ENCODE measurements at regions not wholly inside any gene's neighbourhood (a gene's known extent, or its start where the extent isn't known, plus 50 kb on each side); places are given as distances from the start of the nearest gene placed in this dataset.
"Not testable (repeated sequence)": the region's sequence is repeated elsewhere in the genome, so short reads cannot be mapped to it uniquely, and the experiment has no call there.

GRCh38 chr4:60721685-60722084 is 478.4 kb upstream of the ADGRL3 start:
- H3K4me3 ChIP-seq (ENCODE audit: low read length): no peak overlapping the region
- H3K27ac ChIP-seq (ENCODE audit: low read depth, low read length): no peak overlapping the region
- H3K9ac ChIP-seq (ENCODE audit: low read depth, low read length): no peak overlapping the region
- H3K27me3 ChIP-seq (ENCODE audit: insufficient read depth, low read length): no peaks in the 10 kb centered on the region
- H3K36me3 ChIP-seq (ENCODE audit: insufficient read depth, low read length): no peaks in the 10 kb centered on the region
- no peaks in the 10 kb centered on the region for H3K4me1 ChIP-seq (ENCODE audit: insufficient read depth, low read length)
- no peaks in the 10 kb centered on the region for H3K9me3 ChIP-seq (ENCODE audit: insufficient read depth, low read depth, low read length)
- 87% methylated on average over 1 of the region's 1 CpG for WGBS

GRCh38 chr4:60723796-60724195 is 476.3 kb upstream of the ADGRL3 start:
- no peak overlapping the region for H3K4me3 ChIP-seq (ENCODE audit: low read length)
- no peak overlapping the region for H3K27ac ChIP-seq (ENCODE audit: low read depth, low read length)
- 93% methylated on average over 2 of the region's 3 CpGs for WGBS
- H3K36me3 ChIP-seq (ENCODE audit: insufficient read depth, low read length): no peaks in the 10 kb centered on the region
- H3K4me1 ChIP-seq (ENCODE audit: insufficient read depth, low read length): no peaks in the 10 kb centered on the region
- H3K27me3 ChIP-seq (ENCODE audit: insufficient read depth, low read length): no peaks in the 10 kb centered on the region
- no peak overlapping the region for H3K9ac ChIP-seq (ENCODE audit: low read depth, low read length)
- no peaks in the 10 kb centered on the region for H3K9me3 ChIP-seq (ENCODE audit: insufficient read depth, low read depth, low read length)

- Histone ChIP-seq H3K4me1 (ENCODE audit: insufficient read depth, low read length) (no peaks in the 10 kb centered on the region), H3K4me3 (ENCODE audit: low read length) (no peak overlapping the region), H3K9ac (ENCODE audit: low read depth, low read length) (no peak overlapping the region), H3K27ac (ENCODE audit: low read depth, low read length) (no peak overlapping the region; the same call in 1 of the 2 replicates), H3K9me3 (ENCODE audit: insufficient read depth, low read depth, low read length) (no peaks in the 10 kb centered on the region), H3K27me3 (ENCODE audit: insufficient read depth, low read length) (no peaks in the 10 kb centered on the region), H3K36me3 (ENCODE audit: insufficient read depth, low read length) (no peaks in the 10 kb centered on the region)
- 81% methylated on average over 3 of the region's 3 CpGs for WGBS
Measured at GRCh38 chr4:60724623-60725022, 475.5 kb upstream of the ADGRL3 start.

- no peak overlapping the region for H3K27ac ChIP-seq (ENCODE audit: low read depth, low read length)
- H3K36me3 ChIP-seq (ENCODE audit: insufficient read depth, low read length): no peaks in the 10 kb centered on the region
- no peaks in the 10 kb centered on the region for H3K4me1 ChIP-seq (ENCODE audit: insufficient read depth, low read length)
- no peak overlapping the region for H3K9ac ChIP-seq (ENCODE audit: low read depth, low read length)
- H3K9me3 ChIP-seq (ENCODE audit: insufficient read depth, low read depth, low read length): no peaks in the 10 kb centered on the region
- H3K27me3 ChIP-seq (ENCODE audit: insufficient read depth, low read length): no peaks in the 10 kb centered on the region
- H3K4me3 ChIP-seq (ENCODE audit: low read length): no peak overlapping the region
Measured at GRCh38 chr4:60726779-60727178, 473.3 kb upstream of the ADGRL3 start.

GRCh38 chr4:60729194-60729593 is 470.9 kb upstream of the ADGRL3 start:
- Histone ChIP-seq H3K9me3 (ENCODE audit: insufficient read depth, low read depth, low read length) (no peaks in the 10 kb centered on the region), H3K4me3 (ENCODE audit: low read length) (no peak overlapping the region), H3K27me3 (ENCODE audit: insufficient read depth, low read length) (no peaks in the 10 kb centered on the region), H3K9ac (ENCODE audit: low read depth, low read length) (no peak overlapping the region), H3K4me1 (ENCODE audit: insufficient read depth, low read length) (no peaks in the 10 kb centered on the region), H3K27ac (ENCODE audit: low read depth, low read length) (no peak overlapping the region), H3K36me3 (ENCODE audit: insufficient read depth, low read length) (no peaks in the 10 kb centered on the region)

GRCh38 chr4:60729764-60730163 is 470.4 kb upstream of the ADGRL3 start:
- H3K27ac ChIP-seq (ENCODE audit: low read depth, low read length); H3K9me3 ChIP-seq (ENCODE audit: insufficient read depth, low read depth, low read length); H3K4me1 ChIP-seq (ENCODE audit: insufficient read depth, low read length); H3K27me3 ChIP-seq (ENCODE audit: insufficient read depth, low read length); H3K4me3 ChIP-seq (ENCODE audit: low read length); H3K36me3 ChIP-seq (ENCODE audit: insufficient read depth, low read length); H3K9ac ChIP-seq (ENCODE audit: low read depth, low read length): not testable (repeated sequence)
- WGBS: 0% methylated on average over 1 of the region's 3 CpGs

GRCh38 chr4:60737858-60738257 is 462.3 kb upstream of the ADGRL3 start:
- H3K9me3 ChIP-seq (ENCODE audit: insufficient read depth, low read depth, low read length): no peaks in the 10 kb centered on the region
- H3K27ac ChIP-seq (ENCODE audit: low read depth, low read length): no peak overlapping the region
- no peaks in the 10 kb centered on the region for H3K27me3 ChIP-seq (ENCODE audit: insufficient read depth, low read length)
- H3K36me3 ChIP-seq (ENCODE audit: insufficient read depth, low read length): no peaks in the 10 kb centered on the region
- no peak overlapping the region for H3K9ac ChIP-seq (ENCODE audit: low read depth, low read length)
- no peak overlapping the region for H3K4me3 ChIP-seq (ENCODE audit: low read length)
- WGBS: no CpG with 5 or more reads among the region's 2 CpGs
- no peaks in the 10 kb centered on the region for H3K4me1 ChIP-seq (ENCODE audit: insufficient read depth, low read length)

GRCh38 chr4:60743654-60744053 is 456.5 kb upstream of the ADGRL3 start:
- Histone ChIP-seq H3K9ac (ENCODE audit: low read depth, low read length) (no peak overlapping the region), H3K27ac (ENCODE audit: low read depth, low read length) (no peak overlapping the region), H3K4me1 (ENCODE audit: insufficient read depth, low read length) (no peaks in the 10 kb centered on the region; the same call in 1 of the 2 replicates), H3K9me3 (ENCODE audit: insufficient read depth, low read depth, low read length) (no peaks in the 10 kb centered on the region), H3K4me3 (ENCODE audit: low read length) (no peak overlapping the region), H3K27me3 (ENCODE audit: insufficient read depth, low read length) (no peaks in the 10 kb centered on the region), H3K36me3 (ENCODE audit: insufficient read depth, low read length) (no peaks in the 10 kb centered on the region)
- WGBS: no CpG with 5 or more reads among the region's 1 CpG

- no peaks in the 10 kb centered on the region; the same call in 1 of the 2 replicates for H3K4me1 ChIP-seq (ENCODE audit: insufficient read depth, low read length)
- H3K36me3 ChIP-seq (ENCODE audit: insufficient read depth, low read length): no peaks in the 10 kb centered on the region
- H3K4me3 ChIP-seq (ENCODE audit: low read length): no peak overlapping the region
- H3K9ac ChIP-seq (ENCODE audit: low read depth, low read length): no peak overlapping the region
- WGBS: 73% methylated on average over 2 of the region's 2 CpGs
- no peak overlapping the region for H3K27ac ChIP-seq (ENCODE audit: low read depth, low read length)
- H3K27me3 ChIP-seq (ENCODE audit: insufficient read depth, low read length): no peaks in the 10 kb centered on the region
- no peaks in the 10 kb centered on the region for H3K9me3 ChIP-seq (ENCODE audit: insufficient read depth, low read depth, low read length)
Measured at GRCh38 chr4:60744767-60745166, 455.4 kb upstream of the ADGRL3 start.

- no peak overlapping the region for H3K9ac ChIP-seq (ENCODE audit: low read depth, low read length)
- no peaks in the 10 kb centered on the region; the same call in 1 of the 2 replicates for H3K4me1 ChIP-seq (ENCODE audit: insufficient read depth, low read length)
- no peaks in the 10 kb centered on the region for H3K27me3 ChIP-seq (ENCODE audit: insufficient read depth, low read length)
- 97% methylated on average over 3 of the region's 3 CpGs for WGBS
- H3K4me3 ChIP-seq (ENCODE audit: low read length): no peak overlapping the region
- no peaks in the 10 kb centered on the region for H3K9me3 ChIP-seq (ENCODE audit: insufficient read depth, low read depth, low read length)
- H3K36me3 ChIP-seq (ENCODE audit: insufficient read depth, low read length): no peaks in the 10 kb centered on the region
- no peak overlapping the region for H3K27ac ChIP-seq (ENCODE audit: low read depth, low read length)
Measured at GRCh38 chr4:60745800-60746571, 454.1 kb upstream of the ADGRL3 start.

- Histone ChIP-seq H3K9ac (ENCODE audit: low read depth, low read length) (no peak overlapping the region), H3K4me3 (ENCODE audit: low read length) (no peak overlapping the region), H3K27ac (ENCODE audit: low read depth, low read length) (no peak overlapping the region), H3K36me3 (ENCODE audit: insufficient read depth, low read length) (no peaks in the 10 kb centered on the region), H3K27me3 (ENCODE audit: insufficient read depth, low read length) (no peaks in the 10 kb centered on the region), H3K4me1 (ENCODE audit: insufficient read depth, low read length) (peaks cover 3% of the 10 kb centered on the region; the same call in 1 of the 2 replicates), H3K9me3 (ENCODE audit: insufficient read depth, low read depth, low read length) (no peaks in the 10 kb centered on the region)
- 92% methylated on average over 2 of the region's 4 CpGs for WGBS
Measured at GRCh38 chr4:60750962-60751361, 449.2 kb upstream of the ADGRL3 start.

Data from HUES64 (cell line).